H1 (cell line): ENCODE measurements at regions not wholly inside any gene's neighbourhood (a gene's known extent, or its start where the extent isn't known, plus 50 kb on each side); places are given as distances from the start of the nearest gene placed in this dataset.

ENCODE experiments used
- CTCF ChIA-PET: fragments of 300-600 bp; sonication (Branson Sonifier 250); formaldehyde crosslinking; loops from one replicate; lab custom pipeline; 2021; ENCODE audit not compliant: partially characterized antibody; lab: Charles Lee
- POLR2A ChIA-PET: fragments of 300-600 bp; sonication (Branson Sonifier 250); formaldehyde crosslinking; loops from one replicate; lab custom pipeline; 2021; ENCODE audit warnings: inconsistent platforms; ENCODE audit not compliant: partially characterized antibody; lab: Charles Lee
- DNase-seq, 2 experiments: peaks; one replicate each; pipeline versions ENCODE4 v3.0.0 to v3.0.0-alpha.2; 2010 to 2022; ENCODE audit warnings: low spot score in 2 of 2, low read depth in 1 of 2, mixed read lengths in 1 of 2
- FAIRE-seq: peaks from 2 replicates; lab custom pipeline; 2011; peaks lifted over from hg19 to GRCh38; lab: Jason Lieb, UNC
- H2AFZ ChIP-seq: 2 replicates; pipeline ENCODE4 v1.8.1; 2012; ENCODE audit warnings: low read length, inconsistent platforms
- H2AK5ac ChIP-seq: 2 replicates; pipeline ENCODE4 v1.6.1; 2013; ENCODE audit warnings: low read depth, low read length
- H2BK120ac ChIP-seq: replicated peaks from 2 replicates; pipeline ENCODE3; 2013; ENCODE audit warnings: low read depth, low read length, inconsistent platforms
- H2BK12ac ChIP-seq: 2 replicates; pipeline ENCODE4 v1.6.1; 2013; ENCODE audit warnings: low read depth, low read length
- H2BK15ac ChIP-seq: 2 replicates; pipeline ENCODE4 v1.6.1; 2013; ENCODE audit warnings: low read length
- H2BK20ac ChIP-seq: 2 replicates; pipeline ENCODE4 v1.6.1; 2013; ENCODE audit warnings: low read length
- H2BK5ac ChIP-seq: 2 replicates; pipeline ENCODE4 v1.6.1; 2013; ENCODE audit warnings: low read depth, low read length
- H3K14ac ChIP-seq: 2 replicates; pipeline ENCODE4 v1.6.1; 2013; ENCODE audit warnings: inconsistent platforms; ENCODE audit not compliant: insufficient read length
- H3K18ac ChIP-seq: 2 replicates; pipeline ENCODE4 v1.6.1; 2013; ENCODE audit warnings: low read length; ENCODE audit errors: extremely low read depth
- H3K23ac ChIP-seq: 2 replicates; pipeline ENCODE4 v1.6.1; 2013; ENCODE audit warnings: inconsistent platforms; ENCODE audit not compliant: insufficient read length
- H3K23me2 ChIP-seq: 2 replicates; pipeline ENCODE4 v1.6.1; 2013; ENCODE audit warnings: low read depth, low read length
- H3K27ac ChIP-seq: 2 replicates; pipeline ENCODE4 v1.6.1; 2011; ENCODE audit warnings: low read depth, low read length, inconsistent platforms
- H3K27me3 ChIP-seq, 4 experiments: replicated peaks in 1 of 4; 1 replicate in 1 of 4; 2 replicates in 3 of 4; pipeline versions ENCODE4 v1.6.1 to v1.8.1; 2011 to 2013; ENCODE audit warnings: low read length in 3 of 4, mild to moderate bottlenecking in 3 of 4, inconsistent platforms in 2 of 4, mixed read lengths in 2 of 4, moderate library complexity in 1 of 4; ENCODE audit not compliant: control insufficient read depth in 3 of 4, insufficient read depth in 3 of 4; ENCODE audit errors: extremely low read depth in 1 of 4
- H3K36me3 ChIP-seq, 4 experiments: 2 replicates each; pipeline versions ENCODE4 v1.6.1 to v1.8.1; 2011 to 2013; ENCODE audit warnings: mild to moderate bottlenecking in 4 of 4, low read length in 3 of 4, moderate library complexity in 2 of 4, control low read depth in 1 of 4, inconsistent platforms in 1 of 4; ENCODE audit not compliant: insufficient read depth in 4 of 4, control insufficient read depth in 2 of 4
- H3K4ac ChIP-seq: replicated peaks from 2 replicates; pipeline ENCODE3; 2013; ENCODE audit warnings: low read length, low read depth, mixed read lengths, inconsistent platforms; ENCODE audit not compliant: insufficient read length
- H3K4me1 ChIP-seq, 4 experiments: replicated peaks in 1 of 4; 1 replicate in 1 of 4; 2 replicates in 3 of 4; pipeline versions ENCODE4 v1.6.1 to v1.8.1; 2011 to 2013; ENCODE audit warnings: low read length in 3 of 4, inconsistent platforms in 2 of 4, mixed read lengths in 1 of 4; ENCODE audit not compliant: insufficient read depth in 4 of 4, control insufficient read depth in 3 of 4
- H3K4me2 ChIP-seq, 2 experiments: 2 replicates each; pipeline versions ENCODE4 v1.6.1 to v1.8.1; 2011 to 2013; ENCODE audit warnings: low read depth in 2 of 2, low read length in 2 of 2, control low read depth in 1 of 2, inconsistent platforms in 1 of 2, mild to moderate bottlenecking in 1 of 2; ENCODE audit not compliant: insufficient read depth in 1 of 2
- H3K4me3 ChIP-seq, 4 experiments: fragments of 200-600, 300-600 bp in 1 of 4; sonication (generic), shearing (Covaris generic), sonication (Bioruptor Twin) in 1 of 4; 2 replicates each; pipeline versions ENCODE4 v1.5.1 to v1.8.1; 2011 to 2016; ENCODE audit warnings: low read length in 4 of 4, low read depth in 3 of 4, control low read depth in 2 of 4, inconsistent platforms in 2 of 4, mild to moderate bottlenecking in 2 of 4, mixed read lengths in 1 of 4, moderate library complexity in 1 of 4; ENCODE audit not compliant: insufficient read depth in 2 of 4; ENCODE audit errors: extremely low read depth in 1 of 4
- H3K56ac ChIP-seq: replicated peaks from 2 replicates; pipeline ENCODE3; 2013; ENCODE audit warnings: low read depth, mild to moderate bottlenecking, mixed read lengths, low read length, inconsistent platforms; ENCODE audit not compliant: insufficient read length
- H3K79me1 ChIP-seq: 2 replicates; pipeline ENCODE4 v1.6.1; 2013; ENCODE audit warnings: low read depth, low read length, control low read depth
- H3K79me2 ChIP-seq, 2 experiments: 2 replicates each; pipeline versions ENCODE4 v1.6.1 to v1.8.1; 2012 to 2013; ENCODE audit warnings: low read length in 2 of 2, mild to moderate bottlenecking in 2 of 2, inconsistent platforms in 1 of 2; ENCODE audit not compliant: insufficient read depth in 2 of 2, control insufficient read depth in 1 of 2
- H3K9ac ChIP-seq, 4 experiments: replicated peaks in 1 of 4; 1 replicate in 1 of 4; 2 replicates in 3 of 4; pipeline versions ENCODE4 v1.6.1 to v1.8.1; 2011 to 2013; ENCODE audit warnings: low read depth in 3 of 4, low read length in 3 of 4, control low read depth in 2 of 4, mild to moderate bottlenecking in 2 of 4, moderate library complexity in 2 of 4, inconsistent platforms in 1 of 4; ENCODE audit errors: extremely low read depth in 1 of 4
- H3K9me3 ChIP-seq, 2 experiments: 2 replicates each; pipeline versions ENCODE4 v1.6.1 to v1.8.1; 2012 to 2013; ENCODE audit warnings: mild to moderate bottlenecking in 2 of 2, moderate library complexity in 2 of 2, control low read depth in 1 of 2, inconsistent platforms in 1 of 2, low read depth in 1 of 2, low read length in 1 of 2, mixed read lengths in 1 of 2; ENCODE audit not compliant: insufficient read depth in 2 of 2
- H4K20me1 ChIP-seq, 2 experiments: replicated peaks in 1 of 2; 2 replicates each; pipeline versions ENCODE3 to v1.8.1; 2011 to 2013; ENCODE audit warnings: inconsistent platforms in 2 of 2, low read length in 2 of 2, mild to moderate bottlenecking in 1 of 2; ENCODE audit not compliant: insufficient read depth in 2 of 2, control insufficient read depth in 1 of 2
- H4K5ac ChIP-seq: 2 replicates; pipeline ENCODE4 v1.6.1; 2013; ENCODE audit warnings: low read length, low read depth, mixed read lengths, inconsistent platforms; ENCODE audit not compliant: insufficient read length
- H4K8ac ChIP-seq: 2 replicates; pipeline ENCODE4 v1.8.0; 2013; ENCODE audit warnings: mild to moderate bottlenecking, moderate library complexity, low read length, inconsistent platforms; ENCODE audit not compliant: insufficient read depth; ENCODE audit errors: extremely low read depth
- H4K91ac ChIP-seq: replicated peaks from 2 replicates; pipeline ENCODE3; 2013; ENCODE audit warnings: low read length, mixed read lengths, inconsistent platforms; ENCODE audit not compliant: insufficient read length
- WGBS, 2 experiments: shearing (Covaris generic) in 1 of 2; methylation state at CpG; one replicate each; pipeline versions ENCODE4 v1.1.6 to v1.1.7; 2013 to 2015; ENCODE audit warnings: low lambda C conversion rate in 2 of 2, mixed read lengths in 2 of 2, inconsistent platforms in 1 of 2, low coverage in 1 of 2, missing lambda C conversion rate in 1 of 2; ENCODE audit not compliant: insufficient replicate concordance in 2 of 2, insufficient coverage in 1 of 2, insufficient read length in 1 of 2; ENCODE audit errors: extremely low coverage in 1 of 2, missing lambda C conversion rate in 1 of 2; 5-methylcytosine and 5-hydroxymethylcytosine counted together
- TF ChIP-seq, protein P1 (sequence below): fragments of 300-600 bp; sonication (generic); IDR thresholded peaks from 2 replicates; pipeline ENCODE4 v1.7.1; 2012; ENCODE audit warnings: low read length, moderate library complexity, mild to moderate bottlenecking, inconsistent platforms; ENCODE audit not compliant: insufficient replicate concordance

DNA sequence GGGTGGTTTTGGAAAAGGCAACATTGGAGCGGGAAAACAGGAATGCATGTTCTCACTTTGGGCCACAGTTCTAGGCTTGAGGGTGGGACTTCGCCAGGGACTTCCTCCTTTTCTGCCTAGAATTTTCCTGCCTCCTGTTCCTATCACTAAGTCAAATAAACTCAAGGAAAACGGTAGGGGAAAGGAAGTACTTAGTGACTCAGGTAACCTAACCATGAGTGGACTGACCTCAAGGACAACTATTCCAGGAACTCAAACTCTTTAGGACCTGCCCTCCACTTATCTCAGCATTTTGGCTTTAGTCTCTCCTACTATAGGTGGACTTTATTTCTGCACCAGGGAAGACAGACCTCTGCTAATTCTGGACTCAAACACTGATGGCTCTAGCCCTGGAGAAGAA lies 281.7 kb downstream of the ZNF674 start:
- H2BK15ac ChIP-seq: no peak overlapping the region
- no peak overlapping the region for H3K23ac ChIP-seq
- CTCF ChIA-PET: no interaction called here
- no peak overlapping the region for H2BK20ac ChIP-seq
- no peaks in the 10 kb centered on the region for H3K79me2 ChIP-seq
- no peak overlapping the region for H3K4me3 ChIP-seq
- H2AK5ac ChIP-seq: no peak overlapping the region
- no peaks in the 10 kb centered on the region for H3K27me3 ChIP-seq
- no peak overlapping the region for H4K91ac ChIP-seq
- no peak overlapping the region for H3K14ac ChIP-seq
- H3K27ac ChIP-seq: no peak overlapping the region
- no peaks in the 10 kb centered on the region for H3K9me3 ChIP-seq
- H3K23me2 ChIP-seq: no peaks in the 10 kb centered on the region
- H3K4me1 ChIP-seq: no peaks in the 10 kb centered on the region; a peak in 1 of 7 replicates
- no peak overlapping the region for H4K8ac ChIP-seq
- no peaks in the 10 kb centered on the region for H3K79me1 ChIP-seq
- DNase-seq: no peak
- no peak overlapping the region for H2BK5ac ChIP-seq
- FAIRE-seq: no peak
- H3K4me2 ChIP-seq: no peak overlapping the region
- no peak overlapping the region for H2BK12ac ChIP-seq
- no peak overlapping the region for H3K18ac ChIP-seq
- no peak overlapping the region for H3K4ac ChIP-seq
- no peak overlapping the region for H4K5ac ChIP-seq
- no peaks in the 10 kb centered on the region for H4K20me1 ChIP-seq
- H2BK120ac ChIP-seq: no peak overlapping the region
- H2AFZ ChIP-seq: no peak overlapping the region
- no peak overlapping the region for H3K9ac ChIP-seq
- no peak overlapping the region for H3K56ac ChIP-seq
- no peaks in the 10 kb centered on the region for H3K36me3 ChIP-seq
- POLR2A ChIA-PET: no interaction called here
- 91% methylated on average over 1 of the region's 3 CpGs; no CpG with 5 or more reads in 1 of the 2 experiments for WGBS, 2 experiments
- TF ChIP-seq, protein P1, sequence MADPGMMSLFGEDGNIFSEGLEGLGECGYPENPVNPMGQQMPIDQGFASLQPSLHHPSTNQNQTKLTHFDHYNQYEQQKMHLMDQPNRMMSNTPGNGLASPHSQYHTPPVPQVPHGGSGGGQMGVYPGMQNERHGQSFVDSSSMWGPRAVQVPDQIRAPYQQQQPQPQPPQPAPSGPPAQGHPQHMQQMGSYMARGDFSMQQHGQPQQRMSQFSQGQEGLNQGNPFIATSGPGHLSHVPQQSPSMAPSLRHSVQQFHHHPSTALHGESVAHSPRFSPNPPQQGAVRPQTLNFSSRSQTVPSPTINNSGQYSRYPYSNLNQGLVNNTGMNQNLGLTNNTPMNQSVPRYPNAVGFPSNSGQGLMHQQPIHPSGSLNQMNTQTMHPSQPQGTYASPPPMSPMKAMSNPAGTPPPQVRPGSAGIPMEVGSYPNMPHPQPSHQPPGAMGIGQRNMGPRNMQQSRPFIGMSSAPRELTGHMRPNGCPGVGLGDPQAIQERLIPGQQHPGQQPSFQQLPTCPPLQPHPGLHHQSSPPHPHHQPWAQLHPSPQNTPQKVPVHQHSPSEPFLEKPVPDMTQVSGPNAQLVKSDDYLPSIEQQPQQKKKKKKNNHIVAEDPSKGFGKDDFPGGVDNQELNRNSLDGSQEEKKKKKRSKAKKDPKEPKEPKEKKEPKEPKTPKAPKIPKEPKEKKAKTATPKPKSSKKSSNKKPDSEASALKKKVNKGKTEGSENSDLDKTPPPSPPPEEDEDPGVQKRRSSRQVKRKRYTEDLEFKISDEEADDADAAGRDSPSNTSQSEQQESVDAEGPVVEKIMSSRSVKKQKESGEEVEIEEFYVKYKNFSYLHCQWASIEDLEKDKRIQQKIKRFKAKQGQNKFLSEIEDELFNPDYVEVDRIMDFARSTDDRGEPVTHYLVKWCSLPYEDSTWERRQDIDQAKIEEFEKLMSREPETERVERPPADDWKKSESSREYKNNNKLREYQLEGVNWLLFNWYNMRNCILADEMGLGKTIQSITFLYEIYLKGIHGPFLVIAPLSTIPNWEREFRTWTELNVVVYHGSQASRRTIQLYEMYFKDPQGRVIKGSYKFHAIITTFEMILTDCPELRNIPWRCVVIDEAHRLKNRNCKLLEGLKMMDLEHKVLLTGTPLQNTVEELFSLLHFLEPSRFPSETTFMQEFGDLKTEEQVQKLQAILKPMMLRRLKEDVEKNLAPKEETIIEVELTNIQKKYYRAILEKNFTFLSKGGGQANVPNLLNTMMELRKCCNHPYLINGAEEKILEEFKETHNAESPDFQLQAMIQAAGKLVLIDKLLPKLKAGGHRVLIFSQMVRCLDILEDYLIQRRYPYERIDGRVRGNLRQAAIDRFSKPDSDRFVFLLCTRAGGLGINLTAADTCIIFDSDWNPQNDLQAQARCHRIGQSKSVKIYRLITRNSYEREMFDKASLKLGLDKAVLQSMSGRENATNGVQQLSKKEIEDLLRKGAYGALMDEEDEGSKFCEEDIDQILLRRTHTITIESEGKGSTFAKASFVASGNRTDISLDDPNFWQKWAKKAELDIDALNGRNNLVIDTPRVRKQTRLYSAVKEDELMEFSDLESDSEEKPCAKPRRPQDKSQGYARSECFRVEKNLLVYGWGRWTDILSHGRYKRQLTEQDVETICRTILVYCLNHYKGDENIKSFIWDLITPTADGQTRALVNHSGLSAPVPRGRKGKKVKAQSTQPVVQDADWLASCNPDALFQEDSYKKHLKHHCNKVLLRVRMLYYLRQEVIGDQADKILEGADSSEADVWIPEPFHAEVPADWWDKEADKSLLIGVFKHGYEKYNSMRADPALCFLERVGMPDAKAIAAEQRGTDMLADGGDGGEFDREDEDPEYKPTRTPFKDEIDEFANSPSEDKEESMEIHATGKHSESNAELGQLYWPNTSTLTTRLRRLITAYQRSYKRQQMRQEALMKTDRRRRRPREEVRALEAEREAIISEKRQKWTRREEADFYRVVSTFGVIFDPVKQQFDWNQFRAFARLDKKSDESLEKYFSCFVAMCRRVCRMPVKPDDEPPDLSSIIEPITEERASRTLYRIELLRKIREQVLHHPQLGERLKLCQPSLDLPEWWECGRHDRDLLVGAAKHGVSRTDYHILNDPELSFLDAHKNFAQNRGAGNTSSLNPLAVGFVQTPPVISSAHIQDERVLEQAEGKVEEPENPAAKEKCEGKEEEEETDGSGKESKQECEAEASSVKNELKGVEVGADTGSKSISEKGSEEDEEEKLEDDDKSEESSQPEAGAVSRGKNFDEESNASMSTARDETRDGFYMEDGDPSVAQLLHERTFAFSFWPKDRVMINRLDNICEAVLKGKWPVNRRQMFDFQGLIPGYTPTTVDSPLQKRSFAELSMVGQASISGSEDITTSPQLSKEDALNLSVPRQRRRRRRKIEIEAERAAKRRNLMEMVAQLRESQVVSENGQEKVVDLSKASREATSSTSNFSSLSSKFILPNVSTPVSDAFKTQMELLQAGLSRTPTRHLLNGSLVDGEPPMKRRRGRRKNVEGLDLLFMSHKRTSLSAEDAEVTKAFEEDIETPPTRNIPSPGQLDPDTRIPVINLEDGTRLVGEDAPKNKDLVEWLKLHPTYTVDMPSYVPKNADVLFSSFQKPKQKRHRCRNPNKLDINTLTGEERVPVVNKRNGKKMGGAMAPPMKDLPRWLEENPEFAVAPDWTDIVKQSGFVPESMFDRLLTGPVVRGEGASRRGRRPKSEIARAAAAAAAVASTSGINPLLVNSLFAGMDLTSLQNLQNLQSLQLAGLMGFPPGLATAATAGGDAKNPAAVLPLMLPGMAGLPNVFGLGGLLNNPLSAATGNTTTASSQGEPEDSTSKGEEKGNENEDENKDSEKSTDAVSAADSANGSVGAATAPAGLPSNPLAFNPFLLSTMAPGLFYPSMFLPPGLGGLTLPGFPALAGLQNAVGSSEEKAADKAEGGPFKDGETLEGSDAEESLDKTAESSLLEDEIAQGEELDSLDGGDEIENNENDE: no peak
